ENCODE measurements at regions not wholly inside any gene's neighbourhood (a gene's known extent, or its start where the extent isn't known, plus 50 kb on each side); places are given as distances from the start of the nearest gene placed in this dataset.

DNA sequence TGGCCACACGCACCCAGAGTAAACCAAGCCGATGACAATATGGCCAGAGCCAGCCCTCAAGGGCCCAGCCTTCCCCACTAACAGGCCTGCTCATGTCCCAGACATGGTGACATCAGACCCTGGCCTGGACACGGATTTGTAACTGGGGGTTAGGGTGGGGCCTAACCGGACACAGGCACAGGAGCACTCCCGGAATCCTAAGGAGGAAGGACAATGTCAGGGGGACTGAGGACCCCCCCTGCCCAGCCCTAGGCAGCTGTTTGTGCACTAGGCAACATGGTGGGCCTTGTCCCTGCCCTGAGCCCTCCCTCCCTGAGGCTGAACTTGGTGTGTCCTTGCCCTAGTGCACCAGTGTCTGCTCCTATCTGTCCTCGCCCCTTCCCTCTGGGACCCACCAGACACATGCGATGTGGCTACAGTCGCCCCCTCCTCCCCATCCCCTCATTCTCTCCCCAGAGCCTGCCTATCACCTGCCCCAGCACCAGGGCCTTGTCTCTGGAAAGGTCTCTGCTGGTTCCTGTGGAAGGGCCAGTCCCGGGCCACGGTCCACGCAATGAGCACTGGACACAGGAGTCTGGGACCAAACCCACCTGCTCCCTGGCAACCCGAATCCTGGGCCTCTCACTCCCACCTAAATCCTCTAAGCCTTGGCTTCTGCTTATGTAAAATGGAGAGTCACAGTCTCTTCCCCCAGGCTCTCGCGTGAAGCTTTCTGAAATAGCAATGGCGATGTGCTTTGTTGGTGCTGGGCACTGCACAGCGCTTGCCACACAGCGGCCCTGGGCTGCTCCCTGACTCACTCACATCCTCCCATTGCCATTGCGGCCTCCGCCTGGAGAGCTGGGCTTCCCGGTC is 76.5 kb upstream of the RAB6C start:
- Histone ChIP-seq H3K27me3 (ENCODE audit: insufficient read depth, low read depth) (no peaks in the 10 kb centered on the region), H3K36me3 (ENCODE audit: insufficient read depth) (no peaks in the 10 kb centered on the region), H3K4me2 (no peak overlapping the region), H3K4me1 (ENCODE audit: low read depth, poor library complexity, severe bottlenecking) (no peaks in the 10 kb centered on the region), H3K79me2 (ENCODE audit: insufficient read depth, low read depth) (no peaks in the 10 kb centered on the region), H4K20me1 (ENCODE audit: insufficient read depth) (no peaks in the 10 kb centered on the region), H3K27ac (no peak overlapping the region), H3K9ac (no peak overlapping the region), H3K4me3 (IDR thresholded peaks at IDR 0.05; ENCODE audit: insufficient read depth, low read depth, low read length) (no peak overlapping the region), H2AFZ (ENCODE audit: low read depth) (no peak overlapping the region)
- no peak for TF ChIP-seq CTCF (conservative IDR thresholded peaks at IDR 0.05; ENCODE audit: low read depth, low read length)

DNA sequence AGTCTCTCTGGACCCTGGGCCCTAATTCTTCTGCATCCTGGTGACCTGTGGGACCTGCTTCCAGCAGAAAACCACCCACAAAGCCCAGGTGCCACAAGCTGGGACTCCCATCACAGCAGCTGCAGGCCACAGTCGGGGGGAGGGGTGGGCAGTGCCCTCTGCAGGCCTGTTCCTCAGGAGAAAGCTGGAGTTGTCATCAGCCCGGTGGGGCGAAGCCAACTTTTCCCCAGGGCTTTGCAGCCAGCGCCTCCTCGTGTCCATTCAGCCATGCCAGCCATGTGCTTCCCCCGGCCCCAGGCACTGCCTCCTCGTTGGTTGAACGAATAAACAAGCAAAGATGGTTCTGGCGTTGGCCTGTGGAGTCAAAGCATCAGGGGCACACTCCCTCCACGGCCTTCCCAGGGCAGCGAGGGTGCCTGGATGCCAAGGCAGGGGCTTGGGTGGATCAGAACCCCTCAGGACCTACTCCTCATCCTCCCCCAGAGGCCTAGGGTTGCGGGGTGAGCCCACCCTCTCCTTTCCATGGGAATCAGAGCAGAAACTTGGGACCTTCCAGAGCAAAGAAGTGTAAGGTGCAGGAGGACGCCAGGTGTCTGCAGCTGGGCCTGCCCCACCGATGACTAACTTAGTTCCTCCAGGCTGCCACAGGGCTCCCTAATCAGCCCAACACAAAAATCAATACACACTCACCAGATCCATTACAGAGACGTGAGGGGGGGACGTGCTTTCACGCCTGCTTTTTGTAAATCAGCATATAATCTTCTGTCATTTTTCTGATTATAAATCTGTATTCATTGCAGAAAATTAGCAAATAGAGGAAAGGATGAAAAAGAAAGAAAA is 75.7 kb upstream of the RAB6C start:
- Histone ChIP-seq H3K9ac (no peak overlapping the region), H3K27me3 (ENCODE audit: insufficient read depth, low read depth) (no peaks in the 10 kb centered on the region), H4K20me1 (ENCODE audit: insufficient read depth) (no peaks in the 10 kb centered on the region), H3K4me1 (ENCODE audit: low read depth, poor library complexity, severe bottlenecking) (no peaks in the 10 kb centered on the region), H2AFZ (ENCODE audit: low read depth) (no peak overlapping the region), H3K4me2 (no peak overlapping the region), H3K79me2 (ENCODE audit: insufficient read depth, low read depth) (no peaks in the 10 kb centered on the region), H3K4me3 (IDR thresholded peaks at IDR 0.05; ENCODE audit: insufficient read depth, low read depth, low read length) (no peak overlapping the region), H3K36me3 (ENCODE audit: insufficient read depth) (no peaks in the 10 kb centered on the region), H3K27ac (no peak overlapping the region)
- TF ChIP-seq CTCF (conservative IDR thresholded peaks at IDR 0.05; ENCODE audit: low read depth, low read length): no peak

DNA sequence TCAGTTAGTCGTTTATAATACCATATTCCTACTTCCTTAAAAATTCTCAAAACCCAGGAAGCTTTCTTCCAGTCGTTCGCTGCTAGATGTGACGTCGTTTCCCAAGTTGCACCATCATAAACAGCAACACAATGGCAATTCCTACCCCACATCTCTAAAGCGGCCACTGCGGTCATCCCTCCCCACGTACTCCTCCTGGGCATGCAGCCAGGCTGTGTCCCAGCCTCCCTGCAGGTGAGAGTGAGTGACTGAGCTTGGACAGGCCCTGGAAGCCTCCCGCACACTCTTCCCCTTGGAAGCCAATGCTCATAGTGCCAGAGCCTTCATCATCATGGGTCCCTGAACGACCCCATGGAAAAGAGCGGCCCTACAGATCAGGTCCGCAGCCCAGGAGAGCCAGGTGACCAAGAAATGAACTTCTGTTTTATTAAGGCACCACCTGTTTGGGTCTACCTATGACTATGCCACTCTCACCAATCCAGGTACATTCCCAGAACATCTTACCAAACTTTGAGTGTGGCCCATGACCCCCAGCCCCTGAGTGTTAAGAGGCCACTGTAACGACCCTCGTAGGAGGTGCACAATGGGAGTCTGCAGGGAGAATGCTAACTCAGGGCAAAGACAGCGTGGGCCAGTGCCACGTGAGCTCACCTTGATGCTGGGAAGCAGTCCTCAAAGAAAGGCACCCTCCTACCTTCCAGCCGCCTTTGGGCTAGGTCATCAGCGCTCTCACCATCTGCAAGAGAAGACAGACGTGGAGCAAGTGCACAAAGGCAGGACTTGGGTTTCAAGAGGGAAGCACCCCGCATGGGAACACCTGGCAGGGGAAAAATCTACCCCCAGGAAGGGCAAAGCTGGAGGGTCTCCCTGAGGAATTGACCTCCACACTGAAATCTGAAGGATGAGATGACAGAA is 74.7 kb upstream of the RAB6C start:
- no peaks in the 10 kb centered on the region for H3K79me2 ChIP-seq (ENCODE audit: insufficient read depth, low read depth)
- H4K20me1 ChIP-seq (ENCODE audit: insufficient read depth): no peaks in the 10 kb centered on the region
- H3K4me2 ChIP-seq: no peak overlapping the region
- no peaks in the 10 kb centered on the region for H3K27me3 ChIP-seq (ENCODE audit: insufficient read depth, low read depth)
- H3K27ac ChIP-seq: no peak overlapping the region
- H3K4me1 ChIP-seq (ENCODE audit: low read depth, poor library complexity, severe bottlenecking): no peaks in the 10 kb centered on the region
- TF ChIP-seq CTCF (conservative IDR thresholded peaks at IDR 0.05; ENCODE audit: low read depth, low read length): no peak
- H2AFZ ChIP-seq (ENCODE audit: low read depth): no peak overlapping the region
- H3K36me3 ChIP-seq (ENCODE audit: insufficient read depth): no peaks in the 10 kb centered on the region
- H3K9ac ChIP-seq: no peak overlapping the region
- no peak overlapping the region for H3K4me3 ChIP-seq (IDR thresholded peaks at IDR 0.05; ENCODE audit: insufficient read depth, low read depth, low read length)

DNA sequence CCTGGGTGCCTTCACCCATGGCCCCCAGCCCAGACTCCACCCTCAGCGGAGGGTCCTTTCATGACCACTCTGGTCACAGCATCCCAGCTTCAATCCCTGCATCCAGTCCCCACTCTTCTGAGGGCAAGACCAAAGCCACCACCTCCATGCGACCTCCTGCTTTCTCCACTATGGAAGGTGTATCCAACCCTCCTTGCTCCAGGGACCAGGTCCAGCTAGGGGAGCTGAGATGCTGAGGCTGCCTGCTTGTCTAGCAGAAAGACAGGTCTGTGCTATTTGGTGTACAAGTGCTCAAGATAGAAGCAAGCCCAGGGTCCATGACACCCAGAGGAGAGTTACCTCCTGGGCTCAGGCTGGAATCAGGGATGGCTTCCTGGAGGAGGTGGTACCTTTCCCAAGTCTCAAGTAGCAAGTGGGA is 73.8 kb upstream of the RAB6C start:
- Histone ChIP-seq H2AFZ (ENCODE audit: low read depth) (no peak overlapping the region), H3K27me3 (ENCODE audit: insufficient read depth, low read depth) (no peaks in the 10 kb centered on the region), H3K4me3 (IDR thresholded peaks at IDR 0.05; ENCODE audit: insufficient read depth, low read depth, low read length) (no peak overlapping the region), H3K27ac (no peak overlapping the region), H3K4me1 (ENCODE audit: low read depth, poor library complexity, severe bottlenecking) (no peaks in the 10 kb centered on the region), H4K20me1 (ENCODE audit: insufficient read depth) (no peaks in the 10 kb centered on the region), H3K4me2 (no peak overlapping the region), H3K36me3 (ENCODE audit: insufficient read depth) (no peaks in the 10 kb centered on the region), H3K9ac (no peak overlapping the region), H3K79me2 (ENCODE audit: insufficient read depth, low read depth) (no peaks in the 10 kb centered on the region)
- no peak for TF ChIP-seq CTCF (conservative IDR thresholded peaks at IDR 0.05; ENCODE audit: low read depth, low read length)

Data from KMS-11 (cell line).